Stimulated activated CD4-positive, alpha-beta T cell treated with anti-CD3 and anti-CD28 coated beads, Interleukin-15, amount 100 ng/mL, for 24 hours (primary cell): ENCODE measurements at regions not wholly inside any gene's neighbourhood (a gene's known extent, or its start where the extent isn't known, plus 50 kb on each side); places are given as distances from the start of the nearest gene placed in this dataset.
"Not testable (repeated sequence)": the region's sequence is repeated elsewhere in the genome, so short reads cannot be mapped to it uniquely, and the experiment has no call there.

Source experiments
- DNase-seq: peaks from one replicate; pipeline ENCODE4 v3.0.0-alpha.2; 2020

- no peak for DNase-seq
Measured at GRCh38 chr1:94769551-94769950, 50.6 kb upstream of the SLC44A3 start.

- no peak for DNase-seq
Measured at GRCh38 chr1:94768036-94768435, 52.1 kb upstream of the SLC44A3 start.

- no peak for DNase-seq
Measured at GRCh38 chr1:94765958-94766357, 54.2 kb upstream of the SLC44A3 start.

- no peak for DNase-seq
Measured at GRCh38 chr1:94759188-94759587, 61.0 kb upstream of the SLC44A3 start.

- no peak for DNase-seq
Measured at GRCh38 chr1:94757931-94758330, 62.2 kb upstream of the SLC44A3 start.

GRCh38 chr1:94755675-94756074 is 64.5 kb upstream of the SLC44A3 start:
- no peak for DNase-seq

GRCh38 chr1:94755016-94755415 is 65.1 kb upstream of the SLC44A3 start:
- DNase-seq: not testable (repeated sequence)

GRCh38 chr1:94754570-94754969 is 65.6 kb upstream of the SLC44A3 start:
- DNase-seq: no peak

- no peak for DNase-seq
Measured at GRCh38 chr1:94754095-94754494, 66.1 kb upstream of the SLC44A3 start.

GRCh38 chr1:94753171-94753972 is 66.8 kb upstream of the SLC44A3 start:
- no peak for DNase-seq

GRCh38 chr1:94751483-94751882 is 68.7 kb upstream of the SLC44A3 start:
- DNase-seq: not testable (repeated sequence)

GRCh38 chr1:94746635-94747525 is 73.3 kb upstream of the SLC44A3 start:
- no peak for DNase-seq

GRCh38 chr1:94745742-94746141 is 74.4 kb upstream of the SLC44A3 start:
- DNase-seq: no peak

GRCh38 chr1:94743862-94744261 is 76.3 kb upstream of the SLC44A3 start:
- DNase-seq: no peak

- DNase-seq: no peak
Measured at GRCh38 chr1:94741996-94742395, 78.2 kb upstream of the SLC44A3 start.

GRCh38 chr1:94741510-94741909 is 78.6 kb upstream of the SLC44A3 start:
- DNase-seq: no peak

- no peak for DNase-seq
Measured at GRCh38 chr1:94739521-94740061, 80.6 kb upstream of the SLC44A3 start.

- DNase-seq: no peak
Measured at GRCh38 chr1:94738371-94738770, 81.8 kb upstream of the SLC44A3 start.

GRCh38 chr1:94737124-94737998 is 82.8 kb upstream of the SLC44A3 start:
- DNase-seq: no peak

GRCh38 chr1:94736549-94736948 is 83.6 kb upstream of the SLC44A3 start:
- no peak for DNase-seq

- no peak for DNase-seq
Measured at GRCh38 chr1:94736073-94736472, 84.1 kb upstream of the SLC44A3 start.
